ENCODE measurements at regions not wholly inside any gene's neighbourhood (a gene's known extent, or its start where the extent isn't known, plus 50 kb on each side); places are given as distances from the start of the nearest gene placed in this dataset.

DNA sequence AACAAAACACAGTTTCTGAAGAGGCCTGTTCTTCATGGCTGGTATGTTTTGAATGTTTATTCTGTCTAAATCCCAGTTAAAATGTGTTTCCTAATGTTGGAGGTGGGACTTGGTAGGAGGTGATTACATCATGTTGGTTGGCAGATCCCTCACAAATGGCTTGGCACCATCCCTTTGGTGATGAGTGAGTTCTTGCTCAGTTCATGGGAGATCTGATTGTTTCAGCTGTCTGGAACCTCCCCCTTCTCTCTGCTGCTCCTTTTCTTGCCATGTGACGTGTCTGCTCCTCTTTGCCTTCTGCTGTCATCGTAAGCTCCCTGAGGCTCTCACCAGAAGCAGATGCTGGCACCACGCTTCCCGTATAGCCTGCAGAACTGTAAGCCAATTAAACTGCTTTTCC lies 383.6 kb upstream of the TPK1 start:
- no peak for DNase-seq (ENCODE audit: extremely low read depth, low read depth)
- TF ChIP-seq, protein P1, sequence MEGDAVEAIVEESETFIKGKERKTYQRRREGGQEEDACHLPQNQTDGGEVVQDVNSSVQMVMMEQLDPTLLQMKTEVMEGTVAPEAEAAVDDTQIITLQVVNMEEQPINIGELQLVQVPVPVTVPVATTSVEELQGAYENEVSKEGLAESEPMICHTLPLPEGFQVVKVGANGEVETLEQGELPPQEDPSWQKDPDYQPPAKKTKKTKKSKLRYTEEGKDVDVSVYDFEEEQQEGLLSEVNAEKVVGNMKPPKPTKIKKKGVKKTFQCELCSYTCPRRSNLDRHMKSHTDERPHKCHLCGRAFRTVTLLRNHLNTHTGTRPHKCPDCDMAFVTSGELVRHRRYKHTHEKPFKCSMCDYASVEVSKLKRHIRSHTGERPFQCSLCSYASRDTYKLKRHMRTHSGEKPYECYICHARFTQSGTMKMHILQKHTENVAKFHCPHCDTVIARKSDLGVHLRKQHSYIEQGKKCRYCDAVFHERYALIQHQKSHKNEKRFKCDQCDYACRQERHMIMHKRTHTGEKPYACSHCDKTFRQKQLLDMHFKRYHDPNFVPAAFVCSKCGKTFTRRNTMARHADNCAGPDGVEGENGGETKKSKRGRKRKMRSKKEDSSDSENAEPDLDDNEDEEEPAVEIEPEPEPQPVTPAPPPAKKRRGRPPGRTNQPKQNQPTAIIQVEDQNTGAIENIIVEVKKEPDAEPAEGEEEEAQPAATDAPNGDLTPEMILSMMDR (IDR thresholded peaks at IDR 0.05; ENCODE audit: low read depth, low read length) = no peak

GRCh38 chr7:145216866-145217265 lies 381.0 kb upstream of the TPK1 start:
- no peak for DNase-seq (ENCODE audit: extremely low read depth, low read depth)
- TF ChIP-seq, protein P1 (IDR thresholded peaks at IDR 0.05; ENCODE audit: low read depth, low read length) = no peak

DNA sequence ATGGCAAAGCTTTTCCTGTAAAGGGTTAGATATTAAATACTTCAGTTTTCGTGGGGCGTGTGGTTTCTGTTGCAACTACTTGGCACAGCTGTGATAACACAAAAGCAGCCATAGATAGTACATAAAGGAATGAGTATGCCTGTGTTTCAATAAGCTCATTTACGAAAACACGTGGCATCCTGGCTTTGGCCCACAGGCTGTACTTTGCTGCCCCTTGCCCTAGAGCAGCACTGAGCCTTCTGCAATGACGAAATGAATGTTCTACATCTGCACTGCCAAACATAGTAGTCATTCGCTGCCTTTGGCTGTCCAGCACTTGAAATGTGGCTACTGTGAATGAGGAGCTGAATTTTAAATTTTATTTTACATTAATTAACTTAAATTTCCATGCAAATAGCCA lies 376.2 kb upstream of the TPK1 start:
- no peak for DNase-seq (ENCODE audit: extremely low read depth, low read depth)
- TF ChIP-seq, protein P1 (IDR thresholded peaks at IDR 0.05; ENCODE audit: low read depth, low read length) = no peak

- DNase-seq (ENCODE audit: extremely low read depth, low read depth) = no peak
- TF ChIP-seq, protein P1 (IDR thresholded peaks at IDR 0.05; ENCODE audit: low read depth, low read length) = no peak
These were observed 375.4 kb upstream of the TPK1 start for GRCh38 chr7:145211211-145211610.

DNA sequence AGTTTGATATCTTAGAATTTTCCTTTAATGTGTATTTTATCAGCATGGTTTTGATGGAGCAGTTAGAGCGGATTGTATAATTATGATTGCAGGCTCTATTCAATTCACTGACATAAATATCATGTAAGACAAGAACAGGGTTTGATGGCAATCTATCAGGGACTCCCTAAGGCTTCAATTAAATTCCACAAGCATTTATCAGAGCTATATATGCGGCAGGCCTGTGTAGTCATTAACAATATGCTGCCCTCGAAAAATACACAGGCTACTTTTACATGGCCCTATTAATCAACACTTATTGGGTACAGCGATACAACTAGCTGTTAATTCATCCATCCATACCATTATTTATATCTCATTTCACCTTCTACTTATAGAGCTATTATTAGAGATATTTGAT lies 358.1 kb upstream of the TPK1 start:
- DNase-seq (ENCODE audit: extremely low read depth, low read depth) = no peak
- TF ChIP-seq, protein P1 (IDR thresholded peaks at IDR 0.05; ENCODE audit: low read depth, low read length) = no peak

DNA sequence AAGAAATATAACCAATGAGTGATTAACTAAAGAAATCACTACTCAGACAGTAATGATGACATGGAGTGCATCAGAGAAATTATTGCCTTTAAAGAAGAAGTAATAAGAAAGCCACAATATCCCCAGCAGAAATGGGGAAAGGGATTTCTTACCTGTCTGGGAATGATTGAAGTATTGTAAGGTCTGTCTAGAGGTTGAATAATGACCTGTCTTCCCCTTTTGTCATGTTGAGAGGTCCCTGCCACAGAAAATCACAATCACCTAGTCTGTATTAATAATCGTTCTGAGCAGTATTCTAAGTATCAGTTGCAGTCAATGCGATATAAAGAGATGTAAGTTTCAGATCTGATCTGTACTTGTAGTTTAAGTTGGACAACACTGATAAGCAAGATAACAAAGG lies 349.1 kb upstream of the TPK1 start:
- DNase-seq (ENCODE audit: extremely low read depth, low read depth) = no peak
- TF ChIP-seq, protein P1 (IDR thresholded peaks at IDR 0.05; ENCODE audit: low read depth, low read length) = no peak

DNA sequence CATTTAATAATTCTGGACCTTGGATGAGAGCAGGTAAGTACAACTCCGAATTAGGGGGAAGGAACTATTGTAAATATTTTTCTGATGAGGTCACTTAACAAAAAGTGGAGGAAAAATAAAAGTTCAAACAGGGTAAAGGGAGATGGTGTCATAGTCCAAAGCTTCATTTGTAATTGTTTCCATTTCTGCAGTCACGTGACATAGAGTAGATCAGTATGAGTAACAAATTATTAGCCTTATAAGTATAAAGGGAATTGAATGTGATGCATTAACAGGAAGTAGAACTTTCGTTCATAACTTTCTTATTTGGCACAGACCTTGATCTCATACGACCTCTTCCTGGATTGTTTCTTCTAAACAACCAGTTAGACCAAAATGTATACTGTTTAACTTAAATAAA lies 347.2 kb upstream of the TPK1 start:
- no peak for DNase-seq (ENCODE audit: extremely low read depth, low read depth)

More for the DNA sequence above, 347.2 kb upstream of the TPK1 start:
- TF ChIP-seq, protein P1 (IDR thresholded peaks at IDR 0.05; ENCODE audit: low read depth, low read length) = no peak

Data from AG09319 (cell line).